Dendritic cell treated with granulocyte-macrophage colony-stimulating factor and Interleukin-4, amounts not matched to agents 40 ng/mL and 50 ng/mL, for 4 days (primary cell): ENCODE measurements at regions not wholly inside any gene's neighbourhood (a gene's known extent, or its start where the extent isn't known, plus 50 kb on each side); places are given as distances from the start of the nearest gene placed in this dataset.

ENCODE experiments used
- H3K27ac Mint-ChIP-seq: one replicate; pipeline ENCODE4 v1.8.0; 2022; ENCODE audit warnings: mild to moderate bottlenecking, mixed read lengths
- H3K27me3 Mint-ChIP-seq: one replicate; pipeline ENCODE4 v1.8.0; 2022; ENCODE audit warnings: mild to moderate bottlenecking, mixed read lengths
- H3K36me3 Mint-ChIP-seq: one replicate; pipeline ENCODE4 v1.8.0; 2022; ENCODE audit warnings: low read depth, mixed read lengths
- H3K4me1 Mint-ChIP-seq: one replicate; pipeline ENCODE4 v1.8.0; 2022; ENCODE audit warnings: low read depth, mixed read lengths
- H3K4me3 Mint-ChIP-seq: one replicate; pipeline ENCODE4 v1.8.0; 2022; ENCODE audit warnings: mild to moderate bottlenecking, moderate library complexity, mixed read lengths
- H3K9me3 Mint-ChIP-seq: one replicate; pipeline ENCODE4 v1.8.0; 2022; ENCODE audit warnings: mixed read lengths
- intact Hi-C: fragments of 100-400 bp; cut with micrococcal nuclease; formaldehyde crosslinking; loops from one replicate; pipeline ENCODE4 v1.15.0; 2022

DNA sequence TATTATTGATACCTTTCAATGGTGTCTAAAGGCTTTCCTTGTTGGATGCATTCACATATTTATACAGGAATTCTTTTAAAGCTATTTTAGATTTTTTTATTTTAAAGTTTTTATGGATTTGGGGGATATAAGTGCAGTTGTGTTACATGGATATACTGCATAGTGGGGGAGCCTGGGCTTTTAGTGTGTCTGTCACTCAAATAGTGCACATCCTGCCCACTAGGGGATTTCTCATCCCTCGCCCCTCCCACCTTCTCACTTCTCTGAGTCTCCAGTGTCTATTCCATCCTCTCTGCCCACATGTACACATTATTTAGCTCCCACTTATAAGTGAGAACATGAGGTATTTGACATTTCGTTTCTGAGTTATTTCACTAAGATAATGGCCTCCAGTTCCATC lies 154.0 kb upstream of the MKI67 start:
- peaks cover 4% of the 10 kb centered on the region for H3K4me1 Mint-ChIP-seq
- peaks cover 43% of the 10 kb centered on the region for H3K27me3 Mint-ChIP-seq
- H3K27ac Mint-ChIP-seq: no peak overlapping the region
- intact Hi-C loops: no loop called here
- H3K4me3 Mint-ChIP-seq: no peak overlapping the region
- no peaks in the 10 kb centered on the region for H3K9me3 Mint-ChIP-seq
- no peaks in the 10 kb centered on the region for H3K36me3 Mint-ChIP-seq

GRCh38 chr10:128281343-128281742 lies 155.1 kb upstream of the MKI67 start:
- H3K4me1 Mint-ChIP-seq: no peaks in the 10 kb centered on the region
- H3K9me3 Mint-ChIP-seq: no peaks in the 10 kb centered on the region
- no peak overlapping the region for H3K4me3 Mint-ChIP-seq
- intact Hi-C loops: no loop called here
- no peaks in the 10 kb centered on the region for H3K36me3 Mint-ChIP-seq
- H3K27ac Mint-ChIP-seq: no peak overlapping the region
- peaks cover 45% of the 10 kb centered on the region for H3K27me3 Mint-ChIP-seq

GRCh38 chr10:128281861-128282260 lies 155.6 kb upstream of the MKI67 start:
- Mint-ChIP-seq H3K9me3 (no peaks in the 10 kb centered on the region), H3K27me3 (peaks cover 46% of the 10 kb centered on the region), H3K36me3 (no peaks in the 10 kb centered on the region), H3K27ac (no peak overlapping the region), H3K4me1 (no peaks in the 10 kb centered on the region), H3K4me3 (no peak overlapping the region)
- intact Hi-C loops: no loop called here

DNA sequence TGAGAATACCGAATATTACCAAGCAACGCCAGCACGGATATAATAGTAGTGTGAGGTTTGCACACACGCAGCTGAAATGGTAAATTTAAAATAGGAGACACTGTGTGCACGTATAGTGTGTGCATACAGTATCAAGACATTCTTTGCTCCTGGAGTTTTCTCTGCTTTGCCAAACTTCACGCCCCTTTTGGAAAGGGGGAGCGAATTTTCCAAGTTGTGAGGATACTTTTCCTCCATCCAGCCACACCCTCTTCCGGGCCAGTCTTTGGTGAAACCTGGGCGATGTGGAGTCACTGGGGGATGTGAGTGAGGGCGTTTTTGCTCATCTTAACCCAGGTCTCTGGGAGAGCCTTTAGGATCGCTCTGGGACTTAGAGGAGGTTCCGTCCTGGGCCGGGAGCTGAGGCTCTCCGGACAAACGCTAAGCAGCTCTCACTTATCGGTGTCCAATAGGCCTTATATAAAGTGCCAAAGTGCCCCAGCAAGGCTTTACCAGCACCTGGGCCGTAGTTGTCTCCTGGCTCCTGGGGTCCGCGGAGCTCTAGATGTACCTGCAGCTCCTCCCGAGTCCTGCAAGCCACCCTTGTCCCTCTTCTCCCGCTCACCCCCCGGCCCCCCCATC lies 160.0 kb upstream of the MKI67 start:
- Mint-ChIP-seq H3K27me3 (peaks cover 53% of the 10 kb centered on the region), H3K36me3 (no peaks in the 10 kb centered on the region), H3K27ac (no peak overlapping the region)

GRCh38 chr10:128286762-128287500 lies 160.7 kb upstream of the MKI67 start:
- no peaks in the 10 kb centered on the region for H3K4me1 Mint-ChIP-seq
- H3K9me3 Mint-ChIP-seq: no peaks in the 10 kb centered on the region
- H3K4me3 Mint-ChIP-seq: no peak overlapping the region
- H3K27ac Mint-ChIP-seq: no peak overlapping the region
- peaks cover 53% of the 10 kb centered on the region for H3K27me3 Mint-ChIP-seq
- intact Hi-C loops: no loop called here
- no peaks in the 10 kb centered on the region for H3K36me3 Mint-ChIP-seq

More for the DNA sequence above, 160.0 kb upstream of the MKI67 start:
- H3K4me3 Mint-ChIP-seq: no peak overlapping the region
- H3K4me1 Mint-ChIP-seq: no peaks in the 10 kb centered on the region
- no peaks in the 10 kb centered on the region for H3K9me3 Mint-ChIP-seq
- intact Hi-C loops: no loop called here

- H3K27ac Mint-ChIP-seq: no peak overlapping the region
- no peaks in the 10 kb centered on the region for H3K9me3 Mint-ChIP-seq
- intact Hi-C loops: no loop called here
- no peak overlapping the region for H3K4me3 Mint-ChIP-seq
- H3K4me1 Mint-ChIP-seq: no peaks in the 10 kb centered on the region
- H3K27me3 Mint-ChIP-seq: peaks cover 53% of the 10 kb centered on the region
- no peaks in the 10 kb centered on the region for H3K36me3 Mint-ChIP-seq
Measured at GRCh38 chr10:128287921-128288320, 161.7 kb upstream of the MKI67 start.

DNA sequence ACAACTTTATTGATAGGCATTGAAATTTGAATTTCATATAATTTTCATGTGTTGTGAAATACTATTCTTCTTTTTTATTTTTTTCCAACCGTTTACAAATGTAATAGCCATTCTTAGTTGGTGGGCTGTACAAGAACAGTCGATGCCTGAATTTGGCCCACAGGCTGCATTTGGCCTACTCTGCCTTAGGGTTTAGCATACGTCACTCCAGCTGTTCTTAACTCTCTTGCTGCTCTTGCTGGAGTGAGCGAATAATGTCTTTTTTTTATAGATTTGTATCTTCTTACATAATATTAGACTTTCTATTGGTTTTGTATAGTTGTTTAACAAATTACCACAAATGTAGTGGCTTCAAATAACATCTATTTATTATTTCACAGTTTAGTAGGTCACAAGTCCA lies 163.4 kb upstream of the MKI67 start:
- intact Hi-C loops: no loop called here
- H3K36me3 Mint-ChIP-seq: no peaks in the 10 kb centered on the region
- no peaks in the 10 kb centered on the region for H3K4me1 Mint-ChIP-seq
- H3K9me3 Mint-ChIP-seq: no peaks in the 10 kb centered on the region
- no peak overlapping the region for H3K4me3 Mint-ChIP-seq
- H3K27me3 Mint-ChIP-seq: peaks cover 44% of the 10 kb centered on the region
- H3K27ac Mint-ChIP-seq: no peak overlapping the region

DNA sequence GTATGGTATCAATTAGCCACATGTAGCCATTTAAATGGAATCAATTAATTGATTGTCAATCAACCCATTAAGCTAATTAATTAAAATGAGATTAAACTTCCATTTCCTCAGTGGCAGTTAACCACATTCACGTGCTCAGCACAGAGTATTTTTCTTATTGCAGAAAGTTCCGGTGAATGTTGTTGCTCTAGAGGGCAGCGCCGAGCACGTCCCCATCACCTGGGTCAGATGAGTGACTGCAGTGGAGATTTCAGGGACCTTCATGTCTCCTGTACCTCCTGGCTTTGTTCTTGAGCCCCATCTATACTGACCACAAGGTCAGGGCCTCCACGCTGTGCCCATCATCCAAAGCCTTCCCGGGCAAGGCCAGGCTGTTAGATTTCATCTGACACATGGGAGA lies 168.8 kb upstream of the MKI67 start:
- H3K27ac Mint-ChIP-seq: no peak overlapping the region
- H3K4me1 Mint-ChIP-seq: no peaks in the 10 kb centered on the region
- H3K27me3 Mint-ChIP-seq: peaks cover 3% of the 10 kb centered on the region
- intact Hi-C loops: no loop called here
- no peaks in the 10 kb centered on the region for H3K36me3 Mint-ChIP-seq
- H3K9me3 Mint-ChIP-seq: no peaks in the 10 kb centered on the region
- H3K4me3 Mint-ChIP-seq: no peak overlapping the region

GRCh38 chr10:128296253-128297007 lies 170.2 kb upstream of the MKI67 start:
- H3K9me3 Mint-ChIP-seq: peaks cover 5% of the 10 kb centered on the region
- intact Hi-C loops: no loop called here
- H3K4me3 Mint-ChIP-seq: no peak overlapping the region
- H3K27ac Mint-ChIP-seq: no peak overlapping the region
- no peaks in the 10 kb centered on the region for H3K27me3 Mint-ChIP-seq
- no peaks in the 10 kb centered on the region for H3K4me1 Mint-ChIP-seq
- no peaks in the 10 kb centered on the region for H3K36me3 Mint-ChIP-seq

DNA sequence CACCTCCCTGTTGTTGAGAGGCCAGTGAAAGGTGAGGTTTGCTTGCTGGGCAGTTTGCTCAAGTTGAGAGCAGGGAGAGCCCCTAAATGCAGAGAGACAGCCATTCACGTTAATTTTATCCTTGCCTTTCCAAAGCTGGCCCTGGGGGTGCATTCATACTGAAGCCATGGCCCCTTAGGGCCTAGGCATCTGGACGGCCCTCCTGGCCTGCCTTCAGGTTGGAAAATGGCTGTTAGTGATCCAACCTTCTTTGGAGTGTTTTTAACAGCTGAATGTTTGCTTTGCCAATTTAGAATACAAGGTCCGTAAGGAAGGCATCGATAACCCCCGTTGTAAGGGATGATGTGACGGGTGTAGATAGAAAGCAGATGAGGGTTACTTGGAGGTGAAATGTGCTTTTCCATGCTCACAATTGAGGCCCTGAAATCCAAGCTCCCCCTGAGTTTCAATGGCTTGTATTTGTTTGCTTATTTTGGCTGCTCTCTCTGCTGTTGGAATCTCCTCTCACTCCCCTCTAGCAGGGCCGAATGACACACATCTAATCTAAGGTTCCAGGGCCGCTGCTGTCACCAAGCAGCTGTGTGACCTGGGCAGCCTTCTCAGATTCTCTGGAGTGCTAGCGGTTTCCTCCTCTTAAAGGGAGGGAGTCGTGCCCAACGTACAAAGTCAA lies 171.6 kb upstream of the MKI67 start:
- H3K4me1 Mint-ChIP-seq: no peaks in the 10 kb centered on the region
- no peaks in the 10 kb centered on the region for H3K27me3 Mint-ChIP-seq
- H3K27ac Mint-ChIP-seq: no peak overlapping the region
- intact Hi-C loops: no loop called here
- peaks cover 10% of the 10 kb centered on the region for H3K9me3 Mint-ChIP-seq
- no peak overlapping the region for H3K4me3 Mint-ChIP-seq
- no peaks in the 10 kb centered on the region for H3K36me3 Mint-ChIP-seq

GRCh38 chr10:128298587-128298986 lies 172.4 kb upstream of the MKI67 start:
- intact Hi-C loops: no loop called here
- H3K36me3 Mint-ChIP-seq: no peaks in the 10 kb centered on the region
- H3K27ac Mint-ChIP-seq: no peak overlapping the region
- peaks cover 10% of the 10 kb centered on the region for H3K9me3 Mint-ChIP-seq
- H3K4me3 Mint-ChIP-seq: no peak overlapping the region
- no peaks in the 10 kb centered on the region for H3K4me1 Mint-ChIP-seq
- no peaks in the 10 kb centered on the region for H3K27me3 Mint-ChIP-seq

- Mint-ChIP-seq H3K27me3 (no peaks in the 10 kb centered on the region), H3K4me3 (no peak overlapping the region), H3K36me3 (no peaks in the 10 kb centered on the region), H3K9me3 (peaks cover 10% of the 10 kb centered on the region), H3K4me1 (no peaks in the 10 kb centered on the region), H3K27ac (no peak overlapping the region)
- intact Hi-C loops: no loop called here
Measured at GRCh38 chr10:128300290-128300824, 174.1 kb upstream of the MKI67 start.

GRCh38 chr10:128301051-128301450 lies 174.8 kb upstream of the MKI67 start:
- no peaks in the 10 kb centered on the region for H3K36me3 Mint-ChIP-seq
- H3K4me3 Mint-ChIP-seq: no peak overlapping the region
- intact Hi-C loops: no loop called here
- no peak overlapping the region for H3K27ac Mint-ChIP-seq
- H3K27me3 Mint-ChIP-seq: peaks cover 1% of the 10 kb centered on the region
- H3K4me1 Mint-ChIP-seq: no peaks in the 10 kb centered on the region
- H3K9me3 Mint-ChIP-seq: peaks cover 10% of the 10 kb centered on the region

- intact Hi-C loops: no loop called here
- Mint-ChIP-seq H3K4me1 (no peaks in the 10 kb centered on the region), H3K9me3 (peaks cover 10% of the 10 kb centered on the region), H3K27ac (no peak overlapping the region), H3K27me3 (peaks cover 1% of the 10 kb centered on the region), H3K36me3 (no peaks in the 10 kb centered on the region), H3K4me3 (no peak overlapping the region)
Measured at GRCh38 chr10:128302808-128303207, 176.6 kb upstream of the MKI67 start.
